DND-41 (cell line): ENCODE measurements at regions not wholly inside any gene's neighbourhood (a gene's known extent, or its start where the extent isn't known, plus 50 kb on each side); places are given as distances from the start of the nearest gene placed in this dataset.

Experiments
- EZH2 ChIP-seq: IDR thresholded peaks from 3 replicates; pipeline ENCODE4 v1.6.1; 2012; ENCODE audit warnings: borderline replicate concordance, low read depth, mild to moderate bottlenecking, moderate library complexity, low read length, inconsistent platforms; ENCODE audit not compliant: severe bottlenecking
- TF ChIP-seq, protein P1 (sequence below): IDR thresholded peaks from 2 replicates; pipeline ENCODE4 v1.5.1; 2012; ENCODE audit warnings: borderline replicate concordance, low read length, moderate library complexity, mild to moderate bottlenecking; ENCODE audit not compliant: poor library complexity, severe bottlenecking; ENCODE audit errors: extremely low read depth

DNA sequence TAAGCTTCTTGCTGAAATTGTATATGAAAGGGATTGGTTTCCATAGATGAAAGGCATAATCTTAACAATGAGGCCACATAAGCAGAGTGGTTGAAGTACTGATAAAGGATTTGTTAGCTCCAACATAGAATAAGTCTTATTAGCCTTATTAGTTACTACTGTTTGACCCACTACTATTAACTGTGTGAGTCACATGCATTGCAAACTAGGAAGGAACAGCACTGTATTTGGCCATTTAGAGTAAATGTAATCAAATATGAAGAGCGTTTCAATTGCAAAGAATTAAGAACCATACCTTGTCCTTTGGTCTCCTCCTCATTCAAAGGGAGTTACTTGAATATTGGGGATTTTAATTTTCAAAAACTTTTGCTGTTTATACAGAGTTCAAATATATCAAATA, 428.9 kb downstream of the MDFIC start:
- TF ChIP-seq, protein P1, sequence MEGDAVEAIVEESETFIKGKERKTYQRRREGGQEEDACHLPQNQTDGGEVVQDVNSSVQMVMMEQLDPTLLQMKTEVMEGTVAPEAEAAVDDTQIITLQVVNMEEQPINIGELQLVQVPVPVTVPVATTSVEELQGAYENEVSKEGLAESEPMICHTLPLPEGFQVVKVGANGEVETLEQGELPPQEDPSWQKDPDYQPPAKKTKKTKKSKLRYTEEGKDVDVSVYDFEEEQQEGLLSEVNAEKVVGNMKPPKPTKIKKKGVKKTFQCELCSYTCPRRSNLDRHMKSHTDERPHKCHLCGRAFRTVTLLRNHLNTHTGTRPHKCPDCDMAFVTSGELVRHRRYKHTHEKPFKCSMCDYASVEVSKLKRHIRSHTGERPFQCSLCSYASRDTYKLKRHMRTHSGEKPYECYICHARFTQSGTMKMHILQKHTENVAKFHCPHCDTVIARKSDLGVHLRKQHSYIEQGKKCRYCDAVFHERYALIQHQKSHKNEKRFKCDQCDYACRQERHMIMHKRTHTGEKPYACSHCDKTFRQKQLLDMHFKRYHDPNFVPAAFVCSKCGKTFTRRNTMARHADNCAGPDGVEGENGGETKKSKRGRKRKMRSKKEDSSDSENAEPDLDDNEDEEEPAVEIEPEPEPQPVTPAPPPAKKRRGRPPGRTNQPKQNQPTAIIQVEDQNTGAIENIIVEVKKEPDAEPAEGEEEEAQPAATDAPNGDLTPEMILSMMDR: no peak
- TF ChIP-seq EZH2: no peak
